Activated CD4-positive, alpha-beta T cell treated with anti-CD3 and anti-CD28 coated beads, Interleukin-2, amount 10 ng/mL, durations not matched to agents 24 days and 14 days (primary cell): ENCODE measurements at regions not wholly inside any gene's neighbourhood (a gene's known extent, or its start where the extent isn't known, plus 50 kb on each side); places are given as distances from the start of the nearest gene placed in this dataset.

Experiments used
- DNase-seq: peaks from one replicate; pipeline ENCODE4 v3.0.0; 2022
- H3K27ac Mint-ChIP-seq: one replicate; pipeline ENCODE4 v1.8.0; 2022; ENCODE audit warnings: mild to moderate bottlenecking, mixed read lengths
- H3K27me3 Mint-ChIP-seq: one replicate; pipeline ENCODE4 v1.8.0; 2022; ENCODE audit warnings: mixed read lengths
- H3K36me3 Mint-ChIP-seq: one replicate; pipeline ENCODE4 v1.8.0; 2022; ENCODE audit warnings: low read depth, mild to moderate bottlenecking, mixed read lengths
- H3K4me1 Mint-ChIP-seq: one replicate; pipeline ENCODE4 v1.8.0; 2021; ENCODE audit warnings: mixed read lengths
- H3K4me3 Mint-ChIP-seq: one replicate; pipeline ENCODE4 v1.8.0; 2022; ENCODE audit warnings: mild to moderate bottlenecking, moderate library complexity, mixed read lengths
- H3K9me3 Mint-ChIP-seq: one replicate; pipeline ENCODE4 v1.8.0; 2021; ENCODE audit warnings: mixed read lengths
- intact Hi-C: fragments of 100-400 bp; cut with micrococcal nuclease; formaldehyde crosslinking; loops from one replicate; pipeline ENCODE4 v1.15.1; 2023

DNA sequence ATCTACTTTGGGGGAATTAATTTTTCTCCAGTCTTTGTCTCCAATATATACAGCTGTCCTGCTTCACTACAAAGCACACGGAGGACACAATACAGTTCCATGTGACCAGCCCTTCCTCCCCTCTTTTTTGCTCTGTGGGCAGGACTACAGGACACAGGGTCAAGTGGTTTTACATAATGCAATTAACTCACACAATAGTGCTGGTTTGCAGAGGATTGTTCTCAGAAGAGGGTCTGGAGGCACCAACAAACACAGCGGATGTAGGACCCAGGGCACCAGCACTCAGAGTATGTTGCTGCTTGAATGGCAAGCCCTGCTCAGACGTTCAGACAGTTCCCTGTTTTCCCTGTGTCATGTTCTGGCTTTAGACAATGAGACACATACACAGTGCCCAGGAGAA is 52.0 kb upstream of the NPTX2 start:
- Mint-ChIP-seq H3K27me3 (no peaks in the 10 kb centered on the region), H3K4me3 (no peak overlapping the region), H3K27ac (no peak overlapping the region), H3K36me3 (no peaks in the 10 kb centered on the region), H3K4me1 (no peaks in the 10 kb centered on the region), H3K9me3 (peaks cover 6% of the 10 kb centered on the region)
- intact Hi-C loops, result no loop called here
- no peak for DNase-seq

DNA sequence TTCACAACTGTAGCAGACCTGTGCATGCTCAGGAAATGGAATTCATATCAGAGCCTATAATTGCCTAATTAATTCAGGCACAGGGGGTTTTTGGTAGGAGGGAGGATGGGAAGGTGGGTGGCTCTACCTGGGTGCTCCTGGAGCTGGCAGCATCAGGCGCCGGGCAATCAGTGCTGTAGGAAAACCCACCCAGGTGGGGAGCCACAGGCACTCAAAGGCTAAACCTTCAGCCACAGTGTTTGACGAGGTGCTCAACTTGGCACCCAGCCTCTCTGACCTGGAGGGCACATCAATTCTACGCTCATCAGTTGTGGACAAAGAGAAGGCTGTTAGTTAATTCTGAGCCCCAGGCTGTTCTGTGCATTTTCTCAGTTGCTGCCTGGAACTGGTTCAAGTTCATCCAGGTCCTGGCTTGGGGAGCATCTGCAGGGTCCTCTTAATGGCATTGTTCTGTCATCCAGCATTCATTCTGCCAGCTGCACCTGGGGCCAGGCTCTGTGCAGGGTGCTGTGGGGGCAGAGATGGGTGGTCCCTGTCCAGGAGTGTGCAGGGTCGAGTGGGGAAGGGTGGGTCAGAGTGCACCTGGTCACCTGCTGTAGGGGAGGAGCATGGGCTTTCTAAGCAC is 54.1 kb upstream of the NPTX2 start:
- intact Hi-C loops, result no loop called here
- H3K9me3 Mint-ChIP-seq, result peaks cover 6% of the 10 kb centered on the region
- no peak overlapping the region for H3K27ac Mint-ChIP-seq
- no peak overlapping the region for H3K4me3 Mint-ChIP-seq
- DNase-seq, result no peak
- H3K27me3 Mint-ChIP-seq, result no peaks in the 10 kb centered on the region
- H3K4me1 Mint-ChIP-seq, result no peaks in the 10 kb centered on the region
- no peaks in the 10 kb centered on the region for H3K36me3 Mint-ChIP-seq

DNA sequence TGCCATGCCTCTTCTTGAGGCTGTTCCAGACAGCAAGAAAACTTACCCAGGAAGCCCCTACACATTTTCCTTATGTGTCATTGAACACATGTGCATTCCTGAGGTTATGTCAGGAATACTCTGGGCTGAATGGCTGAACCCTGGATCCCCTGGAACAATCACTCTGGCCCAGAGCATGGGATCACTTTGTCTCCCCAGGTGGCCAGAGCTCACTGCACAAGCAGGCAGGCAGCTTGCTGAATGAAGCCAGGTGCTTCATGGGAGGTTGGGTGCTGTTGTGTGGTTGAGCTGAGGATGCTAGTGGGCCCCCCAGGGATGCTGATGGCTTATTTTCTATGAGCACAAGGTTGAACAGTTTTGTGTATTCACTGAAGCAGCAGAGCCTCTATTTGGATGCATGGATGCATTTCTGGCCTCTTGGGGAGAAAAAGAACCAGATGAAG is 54.7 kb upstream of the NPTX2 start:
- Mint-ChIP-seq H3K27me3 (no peaks in the 10 kb centered on the region), H3K36me3 (no peaks in the 10 kb centered on the region), H3K27ac (no peak overlapping the region), H3K4me1 (no peaks in the 10 kb centered on the region), H3K9me3 (peaks cover 6% of the 10 kb centered on the region), H3K4me3 (no peak overlapping the region)
- intact Hi-C loops, result no loop called here
- DNase-seq, result no peak

DNA sequence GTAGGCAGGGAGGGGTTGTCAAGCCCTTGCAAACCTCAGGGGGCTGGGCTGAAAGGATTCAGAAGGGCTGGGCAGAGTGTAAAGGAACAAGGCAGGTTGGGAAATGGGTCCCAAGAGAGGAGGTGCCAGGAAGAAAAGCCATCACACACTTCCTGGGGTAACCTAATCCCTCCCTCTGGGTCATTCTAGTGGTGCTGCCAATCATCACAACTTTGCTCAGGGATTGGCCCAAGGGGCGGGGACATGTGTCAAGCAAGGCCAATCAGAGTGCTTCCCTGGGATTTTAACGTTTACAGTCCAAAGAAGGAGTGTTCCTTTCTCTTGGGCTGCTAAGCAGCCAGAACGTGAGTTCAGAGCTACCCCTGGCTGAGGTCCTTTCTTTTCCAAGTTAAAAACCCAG is 57.1 kb upstream of the NPTX2 start:
- H3K9me3 Mint-ChIP-seq, result peaks cover 6% of the 10 kb centered on the region
- H3K36me3 Mint-ChIP-seq, result no peaks in the 10 kb centered on the region
- intact Hi-C loops, result no loop called here
- no peaks in the 10 kb centered on the region for H3K27me3 Mint-ChIP-seq
- DNase-seq, result no peak
- H3K27ac Mint-ChIP-seq, result no peak overlapping the region
- no peaks in the 10 kb centered on the region for H3K4me1 Mint-ChIP-seq
- H3K4me3 Mint-ChIP-seq, result no peak overlapping the region

DNA sequence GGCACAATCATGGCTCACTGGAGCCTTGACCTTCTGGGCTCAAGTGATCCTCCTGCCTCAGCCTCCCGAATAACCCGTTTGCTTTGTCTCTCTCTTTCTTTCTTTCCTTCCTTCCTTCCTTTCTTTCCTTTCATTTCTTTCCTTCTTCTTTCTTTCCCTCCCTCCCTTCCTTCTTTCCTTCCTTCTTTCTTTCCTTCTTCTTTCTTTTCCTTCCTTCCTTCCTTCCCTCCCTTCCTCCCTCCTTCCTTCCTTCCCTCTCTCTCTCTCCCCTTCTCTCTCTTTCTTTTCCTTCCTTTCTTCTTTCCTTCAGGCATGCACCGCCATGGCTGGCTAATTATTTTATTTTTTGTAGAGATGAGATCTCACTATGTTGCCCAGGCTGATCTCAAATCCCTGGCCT is 57.9 kb upstream of the NPTX2 start:
- Mint-ChIP-seq H3K9me3 (peaks cover 3% of the 10 kb centered on the region), H3K36me3 (no peaks in the 10 kb centered on the region), H3K27ac (no peak overlapping the region), H3K4me3 (no peak overlapping the region), H3K4me1 (no peaks in the 10 kb centered on the region), H3K27me3 (no peaks in the 10 kb centered on the region)
- no peak for DNase-seq
- intact Hi-C loops, result no loop called here

DNA sequence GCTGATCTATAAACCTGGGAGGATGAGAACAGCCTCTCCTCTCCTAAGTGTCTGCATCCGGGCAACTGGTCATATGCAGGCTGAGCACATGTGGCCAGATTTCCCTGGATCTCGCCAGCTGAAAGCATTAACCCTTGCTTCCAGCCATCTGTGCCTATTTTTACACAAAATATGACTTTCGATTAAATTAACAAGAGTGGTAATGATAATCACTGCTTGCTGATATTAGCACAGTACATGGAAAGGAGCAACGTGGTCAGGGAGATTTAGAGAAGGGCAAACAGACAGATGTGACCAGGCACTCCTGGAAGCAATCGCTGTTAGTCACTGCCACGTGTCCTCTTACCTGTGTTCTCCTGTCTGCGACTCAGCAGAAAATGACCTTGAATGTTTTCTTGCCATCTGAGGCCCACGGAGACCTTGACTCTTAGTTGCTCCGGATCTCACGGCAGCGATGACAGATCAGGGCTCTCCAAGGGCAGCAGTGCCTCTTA is 59.5 kb upstream of the NPTX2 start:
- no peak overlapping the region for H3K4me3 Mint-ChIP-seq
- no peaks in the 10 kb centered on the region for H3K4me1 Mint-ChIP-seq
- DNase-seq, result no peak
- H3K27me3 Mint-ChIP-seq, result no peaks in the 10 kb centered on the region
- no peak overlapping the region for H3K27ac Mint-ChIP-seq
- no peaks in the 10 kb centered on the region for H3K36me3 Mint-ChIP-seq
- intact Hi-C loops, result no loop called here
- peaks cover 3% of the 10 kb centered on the region for H3K9me3 Mint-ChIP-seq

DNA sequence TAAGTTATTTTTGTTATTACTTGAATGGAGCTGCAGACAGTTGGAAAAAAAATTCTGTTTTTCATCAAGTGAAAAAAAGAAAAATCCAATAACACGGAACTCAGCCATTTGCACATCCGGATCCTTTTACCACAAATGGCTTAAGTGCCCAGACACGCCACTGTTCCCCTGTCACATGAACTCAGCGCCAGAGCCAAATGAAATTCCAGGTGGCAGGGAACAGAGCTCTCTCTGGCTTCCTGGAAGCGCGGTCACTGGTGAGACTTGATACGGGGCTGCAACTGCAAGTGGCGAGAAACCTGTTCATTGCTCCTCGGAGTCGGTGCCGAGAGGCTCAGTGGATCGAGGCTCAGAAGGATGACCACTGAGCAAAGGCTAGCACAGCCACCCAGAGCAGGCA is 60.8 kb upstream of the NPTX2 start:
- H3K27me3 Mint-ChIP-seq, result no peaks in the 10 kb centered on the region
- no peaks in the 10 kb centered on the region for H3K36me3 Mint-ChIP-seq
- H3K27ac Mint-ChIP-seq, result no peak overlapping the region
- intact Hi-C loops, result no loop called here
- no peaks in the 10 kb centered on the region for H3K4me1 Mint-ChIP-seq
- peaks cover 6% of the 10 kb centered on the region for H3K9me3 Mint-ChIP-seq
- DNase-seq, result no peak
- no peak overlapping the region for H3K4me3 Mint-ChIP-seq

DNA sequence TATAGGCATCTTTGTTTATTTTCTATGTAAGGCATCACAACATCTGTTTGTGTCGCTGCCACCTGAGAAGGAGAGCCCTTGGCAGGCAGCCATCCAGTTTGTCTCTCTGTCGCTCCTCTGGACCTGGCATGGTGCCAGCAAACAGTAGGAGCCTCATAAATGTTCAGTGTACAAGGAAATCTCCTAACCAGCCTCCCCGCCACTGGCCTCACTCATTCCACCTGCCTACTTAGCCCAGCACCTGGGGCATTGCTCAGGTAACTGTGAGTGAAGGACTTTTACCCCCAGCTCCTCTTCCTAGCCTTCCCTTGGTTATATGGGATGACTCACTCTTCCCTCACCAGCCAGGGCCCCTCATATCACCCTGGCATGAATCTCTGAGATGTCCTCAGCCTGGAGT is 61.7 kb upstream of the NPTX2 start:
- DNase-seq, result no peak
- Mint-ChIP-seq H3K9me3 (peaks cover 6% of the 10 kb centered on the region), H3K4me1 (no peaks in the 10 kb centered on the region), H3K27me3 (no peaks in the 10 kb centered on the region), H3K4me3 (no peak overlapping the region), H3K27ac (no peak overlapping the region), H3K36me3 (no peaks in the 10 kb centered on the region)
- intact Hi-C loops, result no loop called here

DNA sequence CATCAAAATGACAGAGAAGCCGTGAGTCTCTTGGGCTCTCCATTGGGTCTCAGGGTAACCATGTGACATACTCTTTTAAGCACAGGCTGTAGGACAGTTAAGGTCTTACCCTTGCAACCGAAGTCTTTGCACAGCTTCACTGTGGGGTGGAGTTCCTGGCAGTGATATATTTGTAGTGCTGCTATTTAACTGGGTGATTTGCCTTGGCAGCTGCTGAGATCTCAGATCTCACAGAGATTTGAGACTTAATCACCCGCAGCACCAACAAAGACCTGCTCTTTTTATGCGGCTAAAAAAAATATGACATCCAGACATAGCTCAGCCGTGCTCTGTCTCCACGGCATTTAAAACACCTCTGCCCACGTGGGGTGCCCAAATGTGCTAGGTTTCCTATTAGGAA is 63.4 kb upstream of the NPTX2 start:
- intact Hi-C loops, result no loop called here
- Mint-ChIP-seq H3K4me3 (no peak overlapping the region), H3K9me3 (peaks cover 6% of the 10 kb centered on the region), H3K36me3 (no peaks in the 10 kb centered on the region), H3K27me3 (no peaks in the 10 kb centered on the region), H3K27ac (no peak overlapping the region), H3K4me1 (no peaks in the 10 kb centered on the region)
- no peak for DNase-seq

DNA sequence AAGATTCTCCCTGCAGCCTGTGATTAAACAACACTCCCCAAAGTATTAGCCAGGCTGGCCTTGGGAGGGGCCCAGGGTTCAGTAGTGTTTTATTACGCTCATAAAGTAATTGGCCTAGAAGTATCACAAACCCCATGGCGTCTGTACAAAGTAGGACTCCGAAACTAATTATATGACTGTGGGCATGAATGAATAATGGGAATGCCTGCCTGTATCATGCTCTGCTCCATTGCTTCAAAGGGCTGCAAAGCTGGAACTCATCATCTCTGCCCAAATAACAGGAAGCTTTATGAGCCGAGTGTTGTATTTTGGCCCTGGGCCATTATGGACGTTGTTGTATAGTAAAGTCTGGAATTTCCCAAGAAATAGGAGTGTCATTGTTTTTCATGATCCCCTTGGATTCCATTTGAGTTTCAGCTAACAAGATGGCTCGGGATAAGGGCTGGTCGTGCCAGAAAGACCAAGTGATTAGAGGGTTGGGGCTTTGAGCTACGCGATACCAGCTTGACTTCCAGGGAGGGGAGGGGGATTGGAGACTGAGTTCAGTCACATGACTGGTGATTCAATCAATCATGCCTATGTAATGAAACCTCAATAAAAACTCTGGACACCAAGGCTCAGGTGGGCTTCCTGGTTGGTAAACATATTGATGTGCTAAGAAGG is 65.3 kb upstream of the NPTX2 start:
- Mint-ChIP-seq H3K27ac (no peak overlapping the region), H3K36me3 (no peaks in the 10 kb centered on the region), H3K9me3 (peaks cover 6% of the 10 kb centered on the region), H3K27me3 (no peaks in the 10 kb centered on the region), H3K4me3 (no peak overlapping the region), H3K4me1 (no peaks in the 10 kb centered on the region)
- intact Hi-C loops, result no loop called here
- DNase-seq, result no peak

DNA sequence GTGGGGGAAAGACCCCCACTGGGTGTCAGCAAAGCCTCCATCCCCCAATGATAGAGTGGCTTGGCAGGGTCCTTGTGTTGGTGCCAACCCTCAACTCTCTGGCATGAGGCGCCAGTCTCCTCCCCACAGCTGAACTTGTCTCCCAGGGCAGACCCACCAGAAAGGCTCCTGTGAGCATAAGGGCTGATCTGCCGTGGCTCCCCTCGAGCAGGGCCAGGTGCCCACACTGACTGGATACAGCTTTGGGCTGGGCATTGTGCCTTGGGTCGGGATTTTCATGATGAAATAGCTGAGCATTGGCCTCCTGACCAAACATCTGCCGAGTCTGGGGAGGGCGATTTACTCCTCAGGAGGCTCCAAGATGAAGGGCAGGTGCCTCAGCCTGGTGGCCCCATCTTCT is 68.1 kb upstream of the NPTX2 start:
- intact Hi-C loops, result no loop called here
- Mint-ChIP-seq H3K36me3 (no peaks in the 10 kb centered on the region), H3K27me3 (no peaks in the 10 kb centered on the region)

DNA sequence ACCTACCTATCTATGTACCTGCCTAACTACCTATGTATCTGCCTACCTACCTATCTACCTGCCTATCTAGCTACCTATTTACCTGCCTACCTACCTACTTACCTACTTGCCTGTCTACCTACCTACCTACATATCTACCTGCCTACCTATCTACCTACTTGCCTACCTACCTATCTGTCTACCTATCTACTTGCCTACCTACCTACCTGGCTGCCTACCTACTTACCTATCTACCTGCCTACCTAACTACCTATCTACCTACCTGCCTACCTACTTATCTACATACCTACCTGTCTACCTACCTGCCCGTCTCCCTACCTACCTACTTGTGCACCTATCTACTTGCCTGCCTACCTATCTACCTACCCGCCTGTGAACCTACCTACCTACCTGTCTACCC is 68.7 kb upstream of the NPTX2 start:
- Mint-ChIP-seq H3K9me3 (peaks cover 3% of the 10 kb centered on the region), H3K4me3 (no peak overlapping the region), H3K27me3 (no peaks in the 10 kb centered on the region), H3K4me1 (no peaks in the 10 kb centered on the region), H3K36me3 (no peaks in the 10 kb centered on the region), H3K27ac (no peak overlapping the region)
- intact Hi-C loops, result no loop called here
- no peak for DNase-seq

More for the DNA sequence above, 68.1 kb upstream of the NPTX2 start:
- no peak overlapping the region for H3K4me3 Mint-ChIP-seq
- DNase-seq, result no peak
- H3K4me1 Mint-ChIP-seq, result no peaks in the 10 kb centered on the region
- H3K27ac Mint-ChIP-seq, result no peak overlapping the region
- H3K9me3 Mint-ChIP-seq, result peaks cover 3% of the 10 kb centered on the region

DNA sequence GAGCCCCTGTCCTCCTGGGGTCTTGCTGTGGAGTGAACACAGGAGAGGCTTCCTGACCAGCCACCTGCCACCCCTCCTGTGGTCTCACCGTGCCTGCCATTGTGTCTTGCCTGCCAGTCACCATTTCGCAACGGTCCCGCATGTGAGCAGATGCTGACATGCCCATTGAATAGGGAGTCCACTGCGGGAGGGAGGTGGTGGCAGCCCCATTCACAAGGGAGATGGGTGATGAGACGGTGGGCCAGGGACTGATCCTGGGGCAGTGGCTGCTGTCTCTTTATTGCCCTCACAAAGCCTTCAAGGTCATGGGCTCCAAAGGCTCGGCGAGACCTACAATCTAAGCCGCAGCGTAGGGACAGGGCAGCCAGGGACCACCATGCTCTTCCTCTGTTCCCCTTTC is 76.0 kb upstream of the NPTX2 start:
- Mint-ChIP-seq H3K4me1 (no peaks in the 10 kb centered on the region), H3K4me3 (no peak overlapping the region), H3K27me3 (no peaks in the 10 kb centered on the region), H3K36me3 (no peaks in the 10 kb centered on the region), H3K27ac (no peak overlapping the region), H3K9me3 (peaks cover 5% of the 10 kb centered on the region)
- no peak for DNase-seq
- intact Hi-C loops, result no loop called here

DNA sequence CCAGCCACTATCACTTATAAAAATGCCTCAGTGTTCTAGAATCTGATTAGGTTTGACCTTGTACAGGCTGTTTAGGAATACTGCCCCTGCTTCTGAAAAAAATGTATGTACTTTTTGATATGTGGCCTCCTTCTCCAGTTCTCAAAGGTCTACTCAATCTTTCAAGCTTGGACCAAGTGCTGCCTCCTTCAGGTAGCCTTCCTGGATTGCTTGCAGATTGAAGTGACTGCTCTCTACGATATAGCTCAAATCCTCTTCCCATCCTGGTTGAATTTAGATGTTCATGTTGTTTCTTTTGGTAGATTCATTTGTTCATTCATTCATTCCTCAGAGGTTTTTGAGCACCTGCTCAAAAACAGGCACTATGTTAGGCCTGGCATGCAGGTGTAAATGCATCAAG is 77.2 kb upstream of the NPTX2 start:
- Mint-ChIP-seq H3K4me1 (no peaks in the 10 kb centered on the region), H3K4me3 (no peak overlapping the region), H3K9me3 (peaks cover 10% of the 10 kb centered on the region), H3K36me3 (no peaks in the 10 kb centered on the region), H3K27me3 (no peaks in the 10 kb centered on the region), H3K27ac (no peak overlapping the region)
- DNase-seq, result no peak
- intact Hi-C loops, result no loop called here

DNA sequence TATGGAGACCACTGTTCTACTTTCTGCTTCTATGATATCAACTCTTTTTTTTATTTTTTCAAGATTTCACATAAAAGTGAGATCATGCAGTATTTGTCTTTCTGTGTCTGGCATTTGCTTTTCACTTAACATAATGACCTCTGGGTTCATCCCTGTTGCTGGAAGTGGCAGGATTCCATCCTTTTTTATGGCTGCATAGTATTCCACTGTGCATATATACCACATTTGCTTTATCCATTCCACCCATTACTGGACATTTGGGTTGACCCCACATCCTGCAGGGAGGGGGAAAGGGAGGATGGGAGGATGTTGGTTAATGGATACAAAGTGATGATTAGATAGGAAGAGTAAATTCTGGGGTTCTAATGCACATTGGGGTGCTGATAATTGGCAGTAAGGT is 80.3 kb upstream of the NPTX2 start:
- Mint-ChIP-seq H3K27ac (no peak overlapping the region), H3K4me3 (no peak overlapping the region), H3K36me3 (no peaks in the 10 kb centered on the region), H3K9me3 (peaks cover 14% of the 10 kb centered on the region), H3K4me1 (no peaks in the 10 kb centered on the region), H3K27me3 (no peaks in the 10 kb centered on the region)
- no peak for DNase-seq
- intact Hi-C loops, result no loop called here
